GM18511 (cell line): ENCODE measurements at regions not wholly inside any gene's neighbourhood (a gene's known extent, or its start where the extent isn't known, plus 50 kb on each side); places are given as distances from the start of the nearest gene placed in this dataset.
"Not testable (repeated sequence)": the region's sequence is repeated elsewhere in the genome, so short reads cannot be mapped to it uniquely, and the experiment has no call there.

ENCODE experiments used
- ATAC-seq: cut with Tn5 transposase; IDR thresholded peaks from one replicate; pipeline ENCODE4 v1.9.1; 2021; ENCODE audit warnings: mild to moderate bottlenecking, moderate library complexity; ENCODE audit not compliant: unreplicated experiment

DNA sequence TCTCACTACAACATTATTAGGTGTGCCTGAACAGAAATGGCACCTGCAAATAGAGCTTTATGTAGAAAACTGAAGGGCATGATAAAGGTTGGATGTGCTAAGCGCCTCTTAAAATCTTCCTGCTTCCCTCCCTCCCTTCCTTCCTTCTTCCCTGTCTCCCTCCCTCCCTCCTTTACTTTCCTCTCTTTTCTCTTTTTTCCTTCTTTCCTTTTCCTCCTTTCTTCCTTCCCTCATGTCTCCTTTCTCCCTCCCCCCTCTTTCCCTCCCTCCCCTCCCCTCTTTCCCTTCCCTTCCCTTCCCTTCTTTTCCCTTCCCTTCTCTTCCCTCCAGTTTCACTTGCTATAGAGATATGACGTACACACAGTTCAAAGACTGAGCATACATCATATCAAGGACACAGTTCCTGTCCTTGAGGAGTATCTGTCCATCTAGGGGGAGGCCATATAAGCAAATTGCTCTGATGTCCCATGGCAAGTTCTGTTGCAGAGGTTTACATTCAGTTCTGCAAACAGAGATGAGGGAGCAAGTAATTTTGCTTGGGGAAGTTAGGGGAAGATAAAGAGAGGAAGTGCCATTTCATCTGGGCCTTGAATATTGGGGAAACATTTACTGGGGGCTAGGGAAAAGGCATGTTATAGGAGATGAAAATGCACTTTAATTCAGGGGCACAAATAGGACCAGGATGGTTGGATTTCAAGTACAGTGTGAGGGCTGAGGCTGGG lies 79.0 kb upstream of the EEF1E1 start:
- no peak for ATAC-seq

DNA sequence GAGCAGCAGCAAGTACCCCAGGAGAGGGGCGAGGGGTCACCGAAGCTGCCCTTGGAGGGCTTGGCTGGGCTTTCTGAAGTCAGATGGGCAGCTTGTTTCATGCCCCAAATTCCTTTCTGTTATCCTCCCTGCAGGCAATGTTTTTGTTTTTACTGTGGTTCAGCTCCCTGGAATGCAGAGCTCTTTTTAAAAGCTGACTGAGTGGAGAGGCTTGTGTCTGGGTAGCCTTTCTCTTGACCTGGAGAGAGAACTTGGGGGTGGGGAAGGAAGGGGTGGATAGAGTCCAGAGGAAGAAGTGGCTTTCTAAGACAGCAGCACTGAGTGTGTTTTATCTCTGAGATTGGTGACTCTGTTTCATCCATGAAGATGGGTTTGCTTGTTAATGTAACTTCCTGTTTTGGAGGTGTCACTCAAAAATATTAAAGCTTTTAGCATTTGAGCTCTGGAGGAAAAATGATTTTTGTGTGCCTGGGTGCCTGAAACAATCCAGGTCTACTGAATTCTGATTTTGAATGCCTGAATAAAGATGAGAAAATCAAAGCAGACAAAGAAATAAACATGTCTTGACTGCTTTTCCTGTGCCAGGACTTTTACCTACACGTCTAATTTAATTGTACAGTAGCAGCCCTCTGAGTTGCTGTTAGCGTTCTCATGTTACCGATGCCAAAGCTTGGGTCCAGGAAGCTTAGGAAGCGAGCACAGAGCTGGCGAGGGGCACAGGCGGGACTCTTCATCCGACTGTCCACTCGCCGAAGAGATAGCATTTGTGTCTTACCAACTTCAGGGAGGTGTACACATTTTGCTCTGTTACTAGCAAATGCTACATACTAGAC lies 78.2 kb upstream of the EEF1E1 start:
- no peak for ATAC-seq

DNA sequence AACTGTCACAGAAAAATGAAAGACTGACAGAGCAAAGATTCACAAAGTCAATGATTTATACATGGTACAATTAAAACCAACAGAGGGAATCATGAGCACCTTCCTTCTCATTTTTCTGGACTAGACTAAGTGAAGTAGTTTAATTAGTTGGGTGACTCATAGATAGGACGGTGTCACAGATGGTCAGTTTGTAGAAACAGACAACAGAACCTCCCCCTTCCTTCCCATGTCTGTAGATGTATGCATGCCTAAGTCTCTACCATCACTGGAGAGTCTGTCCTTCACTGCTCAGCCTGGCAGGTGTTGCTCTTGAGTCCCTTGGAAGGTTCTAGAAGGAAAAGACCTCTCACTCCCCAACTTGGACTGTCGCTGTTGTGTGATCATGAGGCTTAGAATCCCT lies 75.4 kb upstream of the EEF1E1 start:
- no peak for ATAC-seq

DNA sequence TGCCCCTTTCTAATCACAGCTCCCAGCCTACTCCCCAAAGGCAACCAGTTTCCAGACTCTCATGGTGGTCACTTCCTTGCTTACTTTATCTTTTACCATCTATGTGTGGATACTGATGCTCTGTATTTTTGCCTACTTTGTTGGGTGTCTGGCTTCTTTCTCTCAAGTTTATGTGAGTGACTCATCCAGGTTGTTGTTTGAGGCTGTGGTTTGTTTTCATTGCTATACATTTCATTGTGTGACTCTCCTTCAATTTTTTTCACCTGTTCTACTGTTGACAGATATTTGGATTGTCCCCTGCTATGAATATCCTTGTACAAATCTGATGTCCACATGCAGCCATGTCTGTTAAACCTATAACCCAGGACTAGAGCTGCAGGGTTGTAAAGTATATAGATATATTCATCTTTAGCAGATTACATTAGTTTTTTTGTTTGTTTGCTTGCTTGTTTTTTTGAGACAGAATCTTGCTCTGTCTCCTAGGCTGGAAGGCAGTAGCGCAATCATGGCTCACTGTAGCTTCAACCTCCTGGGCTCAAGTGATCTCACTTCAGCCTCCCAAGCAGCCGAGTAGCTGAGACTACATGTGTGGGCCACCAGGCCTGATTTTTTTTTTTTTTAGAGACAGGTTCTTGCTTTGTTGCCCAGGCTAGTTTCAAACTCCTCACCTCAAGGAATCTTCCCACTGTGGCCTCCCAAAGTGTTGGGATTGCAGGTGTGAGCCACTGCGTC lies 72.9 kb upstream of the EEF1E1 start:
- ATAC-seq: no peak

DNA sequence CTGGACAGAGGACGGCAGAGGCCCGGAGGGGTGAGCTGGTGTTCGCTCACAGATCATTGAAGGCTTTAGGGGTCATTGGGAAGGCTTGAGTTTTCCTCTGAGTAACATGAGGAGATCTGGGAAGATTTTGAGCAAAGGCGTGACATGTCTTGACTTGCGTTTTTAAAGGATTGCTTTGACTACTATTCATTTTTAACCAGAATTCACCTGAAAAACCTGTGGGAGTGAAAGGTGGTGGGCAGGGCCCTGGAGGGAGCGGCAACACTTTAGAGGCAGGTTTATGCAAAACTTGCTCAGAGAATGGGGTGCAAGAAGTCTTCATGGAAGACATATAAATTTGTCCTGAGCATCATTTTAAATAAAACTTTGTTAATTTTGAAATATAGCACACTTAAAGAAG lies 72.2 kb upstream of the EEF1E1 start:
- ATAC-seq: no peak

DNA sequence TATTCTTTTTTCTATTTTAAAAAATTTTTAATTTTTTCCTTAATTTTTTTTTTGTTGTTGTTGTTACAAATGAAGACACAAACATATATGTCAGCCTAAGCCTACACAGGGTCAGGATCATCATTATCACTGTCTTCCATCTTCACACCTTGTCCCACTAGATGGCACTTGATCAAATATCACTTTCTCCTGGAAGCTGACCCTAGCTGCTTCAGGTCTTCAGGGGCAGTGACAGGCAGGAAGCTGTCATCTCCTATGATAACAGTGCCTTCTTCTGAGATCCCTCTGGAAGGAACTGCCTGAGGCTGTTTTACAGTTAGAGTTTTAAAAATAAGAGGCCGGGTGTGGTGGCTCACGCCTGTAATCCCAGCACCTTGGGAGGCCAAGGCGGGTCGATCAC lies 70.2 kb upstream of the EEF1E1 start:
- no peak for ATAC-seq

DNA sequence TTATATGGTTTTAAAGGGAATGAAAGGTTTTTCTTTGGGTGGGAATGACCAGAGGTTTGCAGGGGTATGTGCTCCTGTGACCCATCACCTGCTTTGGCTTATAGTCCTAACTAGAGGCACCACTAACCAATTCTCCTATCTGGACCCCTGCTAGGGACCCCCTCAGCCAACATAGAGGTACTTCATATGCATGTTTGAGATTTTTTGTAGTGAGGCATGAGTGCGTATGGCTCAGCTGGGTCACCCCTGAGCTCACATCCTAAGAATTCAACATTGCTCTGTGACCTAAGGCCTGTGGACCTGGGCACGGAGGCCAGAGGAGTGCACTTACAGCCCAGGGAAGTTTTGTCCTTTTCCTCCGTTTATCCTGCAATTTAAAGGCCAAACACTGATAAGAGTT lies 68.4 kb upstream of the EEF1E1 start:
- no peak for ATAC-seq

DNA sequence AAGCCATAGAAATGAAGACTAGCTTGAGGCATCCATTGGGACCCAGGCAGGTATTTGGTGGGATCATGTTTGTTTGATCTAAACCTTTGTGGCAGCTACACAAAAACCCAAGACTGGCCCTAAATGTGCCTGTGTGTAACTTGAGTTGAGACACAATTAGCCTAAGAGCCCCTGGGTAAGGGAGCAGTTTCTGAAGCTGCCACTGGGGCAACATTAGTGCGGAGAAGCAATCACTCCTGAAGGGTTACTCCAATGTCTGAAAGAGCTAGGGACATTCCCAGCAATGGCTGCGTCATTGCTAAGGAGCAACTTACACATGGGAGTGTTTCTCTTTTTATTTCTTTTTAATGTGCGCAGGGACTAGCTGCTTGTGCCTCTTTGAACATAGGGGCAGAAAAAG lies 67.9 kb upstream of the EEF1E1 start:
- ATAC-seq: no peak

DNA sequence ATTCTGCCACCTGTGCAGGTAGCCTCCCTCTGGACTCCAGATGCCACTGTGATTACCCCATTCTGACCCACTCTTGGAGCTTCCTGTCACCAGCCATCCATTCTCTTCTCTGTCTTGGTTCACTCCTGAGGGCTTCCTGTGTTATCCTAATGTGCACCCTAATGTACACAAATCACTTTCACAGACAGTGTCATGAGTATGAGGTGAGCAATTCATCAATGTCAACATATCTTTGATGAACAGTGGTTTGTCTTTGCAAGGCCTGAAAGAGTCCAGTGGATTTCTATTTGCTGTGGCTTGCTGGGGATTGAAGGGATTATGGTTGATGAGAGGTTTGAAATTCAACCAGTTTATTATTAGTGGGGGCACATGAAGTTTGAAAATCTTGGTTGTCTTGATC lies 63.8 kb upstream of the EEF1E1 start:
- no peak for ATAC-seq

DNA sequence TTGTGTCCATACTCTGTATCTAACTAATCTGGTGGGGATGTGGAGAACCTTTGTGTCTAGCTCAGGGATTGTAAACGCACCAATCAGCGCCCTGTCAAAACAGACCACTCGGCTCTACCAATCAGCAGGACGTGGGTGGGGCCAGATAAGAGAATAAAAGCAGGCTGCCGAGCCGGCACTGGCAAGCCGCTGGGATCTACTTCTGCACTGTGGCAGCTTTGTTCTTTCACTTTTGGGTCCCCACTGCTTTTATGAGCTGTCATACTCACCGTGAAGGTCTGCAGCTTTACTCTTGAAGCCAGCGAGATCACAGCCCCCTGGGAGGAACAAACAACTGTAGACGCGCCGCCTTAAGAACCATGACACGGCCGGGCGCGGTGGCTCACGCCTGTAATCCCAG lies 62.7 kb upstream of the EEF1E1 start:
- ATAC-seq: not testable (repeated sequence)

DNA sequence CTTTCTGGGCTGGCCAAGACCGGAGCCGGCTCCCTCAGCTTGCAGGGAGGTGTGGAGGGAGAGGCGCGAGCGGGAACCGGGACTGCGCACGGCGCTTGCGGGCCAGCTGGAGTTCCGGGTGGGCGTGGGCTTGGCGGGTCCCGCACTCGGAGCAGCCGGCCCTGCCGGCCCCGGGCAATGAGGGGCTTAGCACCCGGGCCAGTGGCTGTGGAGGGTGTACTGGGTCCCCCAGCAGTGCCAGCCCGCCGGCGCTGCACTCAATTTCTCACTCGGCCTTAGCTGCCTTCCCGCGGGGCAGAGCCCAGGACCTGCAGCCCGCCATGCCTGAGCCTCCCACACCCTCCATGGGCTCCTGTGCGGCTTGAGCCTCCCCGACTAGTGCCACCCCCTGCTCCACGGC lies 61.9 kb upstream of the EEF1E1 start:
- ATAC-seq: not testable (repeated sequence)

DNA sequence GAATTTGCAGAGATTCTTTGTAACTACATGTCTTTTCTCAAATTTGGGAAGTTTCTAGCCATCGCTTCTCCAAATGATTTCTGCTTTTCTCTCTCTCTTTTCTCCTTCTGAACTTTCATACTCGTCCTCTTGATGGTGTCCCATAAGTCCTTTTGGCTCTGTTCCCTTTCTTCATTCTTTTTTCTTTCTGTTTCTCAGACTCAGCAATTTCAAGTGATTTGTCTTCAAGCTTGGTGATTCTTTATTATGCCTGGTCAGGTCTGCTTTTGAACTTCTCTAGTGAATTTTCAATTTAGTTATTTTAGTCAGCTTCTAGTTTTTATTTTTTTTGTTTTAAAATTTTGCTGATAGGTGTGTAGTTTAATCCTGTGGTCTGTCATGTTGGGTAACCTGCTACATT lies 57.6 kb upstream of the EEF1E1 start:
- ATAC-seq: no peak

DNA sequence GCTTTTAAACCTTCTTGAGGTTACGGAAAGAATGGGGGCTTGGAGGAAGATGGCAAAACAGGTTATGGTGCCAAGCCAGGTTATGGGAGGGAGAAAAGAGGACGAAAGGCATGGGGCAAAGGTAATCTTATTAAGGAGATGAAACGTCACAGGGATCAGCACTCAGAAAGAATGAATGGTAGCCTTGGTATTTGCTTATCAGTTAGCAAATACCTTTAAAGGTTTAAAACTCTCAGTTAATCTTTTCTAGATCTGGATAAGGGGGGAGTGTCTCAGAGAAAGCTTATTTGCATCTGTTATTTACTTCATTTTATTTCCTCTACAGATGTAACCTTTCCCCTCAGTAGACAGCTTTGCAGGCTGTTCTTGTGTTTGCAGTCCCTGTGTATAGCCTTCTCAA lies 55.5 kb upstream of the EEF1E1 start:
- ATAC-seq: no peak

DNA sequence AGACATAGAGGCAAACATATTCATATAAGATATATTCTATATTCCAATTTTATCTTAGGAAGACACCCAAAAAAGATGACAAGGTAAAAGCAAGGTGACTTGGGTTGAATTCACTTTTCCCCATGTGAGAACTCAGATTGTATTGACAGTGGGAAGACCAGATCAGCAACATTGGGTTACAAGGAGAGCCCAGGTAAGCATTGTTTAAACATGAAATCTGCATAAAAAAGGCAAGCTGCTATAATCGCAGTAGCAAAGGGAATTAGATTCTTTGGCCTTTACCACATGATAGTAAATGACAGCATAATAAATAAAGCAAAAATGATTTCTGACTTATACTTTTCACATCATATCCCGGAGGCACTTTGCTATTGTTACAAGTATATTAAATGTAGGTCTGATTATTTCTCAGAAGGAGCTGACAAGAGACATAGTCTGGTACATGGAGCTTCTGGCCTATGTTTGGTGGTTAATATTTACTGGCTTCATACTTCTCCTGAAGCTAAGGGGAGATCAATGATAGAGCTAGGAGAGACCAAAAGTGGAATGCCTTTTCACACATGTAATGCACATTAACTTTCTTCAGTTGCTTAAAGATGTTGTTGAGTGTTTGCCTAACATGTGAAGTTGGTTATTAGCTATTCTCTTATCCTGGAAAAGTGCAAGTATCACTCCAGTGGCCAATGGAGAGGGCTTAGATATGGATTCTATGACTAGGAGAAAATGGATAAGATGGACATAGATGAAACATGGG lies 53.1 kb upstream of the EEF1E1 start:
- ATAC-seq: no peak
